ENCODE measurements at regions not wholly inside any gene's neighbourhood (a gene's known extent, or its start where the extent isn't known, plus 50 kb on each side); places are given as distances from the start of the nearest gene placed in this dataset.

- intact Hi-C loops (cut with micrococcal nuclease): no loop called here
- RAD21 ChIA-PET (ENCODE audit: low non-redundant PET in 1 of 2, low total read pairs in 2 of 2, uncharacterized antibody in 2 of 2, unreplicated experiment in 2 of 2): no interaction called here
- no peaks in the 10 kb centered on the region for H3K9me2 ChIP-seq (ENCODE audit: insufficient read depth)
- H3K9ac ChIP-seq (ENCODE audit: low read length): no peak overlapping the region
- no peaks in the 10 kb centered on the region for H4K20me1 ChIP-seq (ENCODE audit: insufficient read depth)
- H3K4me2 ChIP-seq (ENCODE audit: low read length): no peak overlapping the region
- no peak for ATAC-seq
- CTCF ChIA-PET: no interaction called here
- H3K36me3 ChIP-seq (ENCODE audit: control insufficient read depth in 1 of 2, insufficient read depth in 2 of 2, low read length in 2 of 2): no peaks in the 10 kb centered on the region
- H3K27me3 ChIP-seq (ENCODE audit: insufficient read depth, low read length): no peaks in the 10 kb centered on the region
- H3K79me2 ChIP-seq (ENCODE audit: insufficient read depth, low read length): no peaks in the 10 kb centered on the region
- no peak overlapping the region for H3K4me3 ChIP-seq (replicated peaks in 1 of 2; ENCODE audit: low read depth in 1 of 2, low read length in 2 of 2)
- TF ChIP-seq EZH2phosphoT487 (IDR thresholded peaks at IDR 0.05; ENCODE audit: borderline replicate concordance): no peak
- TF ChIP-seq ZNF274 (IDR thresholded peaks at IDR 0.05; ENCODE audit: low read depth, low read length): no peak
- TF ChIP-seq ELF1 (IDR thresholded peaks at IDR 0.05; ENCODE audit: borderline replicate concordance, low read depth): no peak
- no peak for TF ChIP-seq FOSL1 (IDR thresholded peaks at IDR 0.05; ENCODE audit: low read depth)
- no peak for TF ChIP-seq REST (IDR thresholded peaks at IDR 0.05; ENCODE audit: low read depth)
- no peak for TF ChIP-seq SIN3A (IDR thresholded peaks at IDR 0.05; ENCODE audit: low read depth)
- peak; percentile 17; the same call in 1 of the 2 replicates for TF ChIP-seq CBX3 (IDR thresholded peaks at IDR 0.05; ENCODE audit: low read depth)
- TF ChIP-seq RAD21 (IDR thresholded peaks at IDR 0.05; ENCODE audit: low read depth): no peak
- peak; percentile 25; the same call in 1 of the 2 replicates for TF ChIP-seq MAX (IDR thresholded peaks at IDR 0.05)
- TF ChIP-seq CTCF (IDR thresholded peaks at IDR 0.05 in 2 of 3, conservative IDR thresholded peaks at IDR 0.05 in 1 of 3; ENCODE audit: borderline replicate concordance in 1 of 3, insufficient read depth in 1 of 3, low read depth in 2 of 3, low read length in 2 of 3): no peak
- no peak for TF ChIP-seq EGR1 (IDR thresholded peaks at IDR 0.05; ENCODE audit: low read depth)
- TF ChIP-seq SRF (IDR thresholded peaks at IDR 0.05; ENCODE audit: low read depth): no peak
- no peak for TF ChIP-seq CEBPB (IDR thresholded peaks at IDR 0.05; ENCODE audit: low read depth)
- POLR2A ChIA-PET: no interaction called here
- BruUV-seq (replicated peaks): no TSS peak
- H3K27ac ChIP-seq (ENCODE audit: low read depth, low read length): no peak overlapping the region
- DNase-seq (ENCODE audit: low read depth, low spot score): no peak
- H2AFZ ChIP-seq (ENCODE audit: low read depth, low read length, poor library complexity, severe bottlenecking): no peak overlapping the region
- no peaks in the 10 kb centered on the region for H3K4me1 ChIP-seq (ENCODE audit: control insufficient read depth in 1 of 2, insufficient read depth in 2 of 2, low read length in 2 of 2)
- no peaks in the 10 kb centered on the region; a peak in 1 of 4 replicates for H3K9me3 ChIP-seq (ENCODE audit: control insufficient read depth in 1 of 2, insufficient read depth in 1 of 2, low read depth in 1 of 2, low read length in 2 of 2)
Observed at GRCh38 chr3:31436830-31437229, 95.9 kb upstream of the STT3B start.

Data from HCT116 (cell line).